Stimulated activated CD4-positive, alpha-beta T cell treated with anti-CD3 and anti-CD28 coated beads, Interleukin-15, amount 100 ng/mL, for 24 hours (primary cell): ENCODE measurements at regions not wholly inside any gene's neighbourhood (a gene's known extent, or its start where the extent isn't known, plus 50 kb on each side); places are given as distances from the start of the nearest gene placed in this dataset.

Experiments used
- DNase-seq: peaks from one replicate; pipeline ENCODE4 v3.0.0-alpha.2; 2020

- no peak for DNase-seq
These were observed 506.1 kb upstream of the FZD8 start for GRCh38 chr10:36148207-36148606.

DNA sequence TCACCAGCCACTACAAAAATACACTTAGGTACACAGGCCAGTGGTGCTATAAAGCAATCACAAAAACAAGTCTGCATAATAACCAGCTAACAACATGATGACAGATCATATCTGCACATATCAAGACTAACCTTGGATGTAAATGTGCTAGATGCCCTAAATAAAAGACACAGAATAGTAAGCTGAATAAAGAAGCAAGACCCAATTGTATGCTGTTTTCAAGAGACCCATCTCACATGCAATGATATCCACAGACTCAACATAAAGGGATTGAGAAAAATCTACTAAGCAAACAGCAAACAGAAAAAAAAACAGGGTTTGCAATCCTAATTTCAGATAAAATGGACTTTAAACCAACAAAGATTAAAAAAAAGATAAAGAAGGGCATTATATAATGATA, 505.4 kb upstream of the FZD8 start:
- no peak for DNase-seq

- no peak for DNase-seq
These were observed 499.9 kb upstream of the FZD8 start for GRCh38 chr10:36141856-36142560.

DNA sequence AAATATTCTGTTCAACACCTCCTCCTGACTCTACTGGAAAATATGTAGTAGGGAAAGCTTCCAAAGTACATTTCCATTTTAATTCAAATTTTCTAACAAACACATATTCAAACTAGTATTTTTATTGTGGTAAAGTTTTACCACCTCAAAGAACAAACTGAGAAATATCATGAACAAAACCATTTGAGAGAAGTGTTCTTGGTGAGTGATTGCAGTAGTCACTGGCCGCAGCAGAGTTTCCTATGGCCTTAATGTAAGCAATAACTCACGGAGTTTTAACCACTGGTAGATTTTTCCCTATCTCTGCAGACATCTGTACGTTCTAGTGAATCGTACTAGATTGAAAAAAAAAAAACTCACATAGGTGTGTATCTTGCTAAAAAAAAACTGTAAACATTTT, 487.0 kb upstream of the FZD8 start:
- DNase-seq, result no peak

- no peak for DNase-seq
These were observed 484.0 kb upstream of the FZD8 start for GRCh38 chr10:36126076-36126475.

DNA sequence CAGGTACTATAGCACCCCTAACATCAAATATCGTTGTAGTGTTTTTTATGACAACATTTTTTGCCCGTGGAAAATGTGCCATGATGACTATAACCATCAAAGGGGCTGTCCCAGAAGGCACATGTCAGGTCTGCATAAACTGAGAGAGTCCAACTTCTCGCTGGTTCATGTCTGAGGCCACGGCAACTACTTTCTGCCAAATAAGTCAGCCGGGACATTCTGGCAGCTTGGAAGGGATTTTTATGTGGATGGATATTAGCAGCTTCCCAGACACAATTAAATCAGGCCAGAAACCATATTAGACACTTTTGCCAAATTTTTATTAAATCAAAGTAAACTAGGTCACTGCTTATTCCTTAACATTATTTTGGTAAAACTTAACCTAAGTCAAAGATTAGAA, 477.4 kb upstream of the FZD8 start:
- no peak for DNase-seq

DNA sequence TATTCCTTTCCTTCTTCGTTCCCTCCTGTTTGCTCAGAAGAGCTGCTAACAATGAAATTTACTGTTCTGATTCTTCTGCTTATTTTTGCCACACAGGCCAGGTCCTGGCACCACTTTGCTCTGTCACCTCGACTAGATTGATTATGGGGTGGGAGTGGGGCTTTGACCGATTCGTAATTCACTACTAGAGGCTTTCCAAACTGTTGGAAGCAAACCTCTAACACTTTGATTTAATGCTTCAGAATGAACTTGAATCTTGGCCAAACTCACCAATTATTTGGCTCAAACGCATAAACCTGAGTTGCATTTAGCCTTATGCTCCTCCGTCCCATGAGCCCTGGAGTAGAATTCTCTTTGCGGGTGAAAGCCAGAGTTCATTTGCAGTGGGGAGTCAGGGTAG, 476.2 kb upstream of the FZD8 start:
- DNase-seq, result no peak

DNA sequence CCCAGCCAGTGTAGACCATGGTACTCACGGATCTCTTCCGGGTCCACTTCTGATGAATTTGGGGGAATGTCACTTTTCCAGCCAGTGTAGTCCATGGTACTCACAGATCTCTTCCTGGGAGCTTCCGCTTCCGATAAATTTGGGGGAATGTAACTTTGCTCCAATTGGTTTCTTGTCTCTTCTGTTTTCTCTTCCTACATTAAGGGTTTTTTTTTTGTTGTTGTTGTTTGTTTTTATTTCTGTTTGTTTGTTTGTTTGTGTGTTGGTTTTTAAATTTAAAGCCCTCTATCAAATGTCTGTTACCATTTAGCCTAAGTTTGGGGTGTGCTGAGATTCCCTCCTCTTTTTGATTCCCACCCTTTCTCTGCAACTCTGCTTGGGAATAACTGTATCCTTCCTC, 475.8 kb upstream of the FZD8 start:
- DNase-seq, result no peak

DNA sequence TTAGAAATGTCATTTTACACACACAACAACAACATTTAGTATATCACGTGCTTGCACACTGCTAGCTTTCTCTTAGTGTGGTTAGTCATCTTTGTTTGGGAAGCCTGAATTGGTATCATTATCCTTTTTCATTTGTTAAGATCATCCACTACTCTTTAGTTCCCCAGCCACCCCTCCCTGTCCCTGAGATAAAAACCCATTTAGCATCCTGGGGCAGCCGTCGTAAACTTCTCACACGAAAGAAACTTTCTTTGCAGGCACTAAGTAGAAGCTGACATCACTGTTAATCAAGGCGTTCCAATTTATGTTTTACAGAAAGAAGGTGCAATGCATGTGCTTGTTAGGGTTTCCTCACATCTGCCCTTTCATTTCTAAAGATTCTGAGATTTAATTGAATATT, 475.1 kb upstream of the FZD8 start:
- DNase-seq, result no peak

GRCh38 chr10:36116731-36117130, 474.6 kb upstream of the FZD8 start:
- no peak for DNase-seq

- no peak for DNase-seq
These were observed 473.9 kb upstream of the FZD8 start for GRCh38 chr10:36116040-36116439.

GRCh38 chr10:36115364-36115763, 473.3 kb upstream of the FZD8 start:
- DNase-seq, result no peak

DNA sequence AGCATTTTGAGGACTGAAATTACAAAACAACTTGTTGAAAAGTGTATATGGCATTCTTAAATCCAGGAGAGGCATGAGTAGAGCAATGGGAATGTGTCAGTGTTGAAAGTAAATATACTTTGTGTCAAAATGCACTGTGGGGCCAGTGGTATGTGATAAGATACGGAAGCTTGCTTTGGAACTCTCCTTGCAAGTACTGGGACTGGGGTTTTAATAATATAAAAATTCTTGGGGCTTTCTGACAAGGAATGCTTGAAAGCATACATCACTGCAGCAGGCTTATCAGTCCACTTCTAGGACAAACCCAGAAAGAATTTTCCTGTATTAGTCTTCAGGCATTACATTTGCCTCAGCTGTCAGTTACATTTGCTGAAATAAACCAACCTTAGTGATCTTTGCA, 472.8 kb upstream of the FZD8 start:
- no peak for DNase-seq

GRCh38 chr10:36114141-36114540, 472.0 kb upstream of the FZD8 start:
- DNase-seq, result no peak

DNA sequence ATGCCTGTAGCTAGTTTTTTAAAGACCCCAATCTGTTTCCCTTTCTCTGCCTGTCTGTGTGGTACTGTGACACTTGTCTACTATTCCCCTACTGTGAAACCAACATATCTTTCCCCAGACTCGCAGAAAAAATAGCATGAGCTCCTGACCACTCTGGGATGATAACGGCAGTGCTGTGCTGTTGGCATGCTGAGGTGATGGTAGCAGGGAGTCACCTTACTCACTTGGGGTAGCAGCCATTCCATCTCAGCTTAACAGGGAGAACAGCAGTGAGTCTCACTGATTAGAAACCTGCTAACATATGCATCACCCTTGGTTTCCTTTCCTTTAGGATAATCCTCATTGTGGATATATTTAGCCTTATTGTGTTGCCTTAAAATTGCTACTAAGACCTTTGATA, 469.6 kb upstream of the FZD8 start:
- DNase-seq, result no peak

- no peak for DNase-seq
These were observed 468.0 kb upstream of the FZD8 start for GRCh38 chr10:36110097-36110496.

GRCh38 chr10:36109399-36110023, 467.4 kb upstream of the FZD8 start:
- no peak for DNase-seq

GRCh38 chr10:36097696-36098095, 455.6 kb upstream of the FZD8 start:
- no peak for DNase-seq

- no peak for DNase-seq
These were observed 454.5 kb upstream of the FZD8 start for GRCh38 chr10:36096576-36096975.

DNA sequence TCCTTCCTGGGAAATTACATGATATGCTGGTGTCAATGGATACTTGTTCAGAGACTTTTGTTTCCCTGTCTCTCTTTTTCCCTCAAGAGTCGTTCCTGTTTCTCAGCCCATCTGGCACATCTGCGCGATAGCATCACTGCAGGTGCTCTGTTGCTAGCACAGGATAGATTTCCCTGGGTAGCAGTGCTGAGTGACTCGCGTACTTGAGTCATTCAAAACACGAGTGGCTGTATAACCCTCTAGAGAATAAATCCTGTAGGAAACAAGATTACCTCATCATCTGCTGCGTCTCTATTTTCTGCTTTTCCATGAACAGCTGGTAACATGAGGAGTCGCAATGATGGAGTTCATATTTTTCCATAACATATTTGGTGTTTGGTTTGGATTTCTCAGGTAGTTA, 452.0 kb upstream of the FZD8 start:
- DNase-seq, result no peak

- DNase-seq, result no peak
These were observed 450.0 kb upstream of the FZD8 start for GRCh38 chr10:36092116-36092515.

- no peak for DNase-seq
These were observed 448.9 kb upstream of the FZD8 start for GRCh38 chr10:36091007-36091406.

GRCh38 chr10:36089790-36090440, 447.8 kb upstream of the FZD8 start:
- DNase-seq, result no peak
